K562 (cell line): ENCODE measurements at regions not wholly inside any gene's neighbourhood (a gene's known extent, or its start where the extent isn't known, plus 50 kb on each side); places are given as distances from the start of the nearest gene placed in this dataset.

ENCODE experiments used
- CC2D1A ChIP-seq: fragments of 450-650 bp; IDR thresholded peaks from 2 replicates; pipeline ENCODE4 v1.6.1; 2017; ENCODE audit warnings: mild to moderate bottlenecking
- SIN3A ChIP-seq, 2 experiments: fragments of 150-350 bp in 1 of 2; IDR thresholded peaks; 2 replicates each; pipeline ENCODE4 v1.6.1; 2011 to 2016; ENCODE audit warnings: borderline replicate concordance in 2 of 2, low read depth in 2 of 2, low read length in 2 of 2, mild to moderate bottlenecking in 2 of 2, moderate library complexity in 2 of 2; ENCODE audit not compliant: control insufficient read depth in 1 of 2
- TF ChIP-seq, protein P1 (sequence below), 3 experiments: IDR thresholded peaks in 2 of 3; conservative IDR thresholded peaks in 1 of 3; 2 replicates each; pipeline ENCODE4 v1.5.1; 2011 to 2012; ENCODE audit warnings: low read length in 3 of 3, mild to moderate bottlenecking in 3 of 3, control low read depth in 2 of 3, improper control_type of control experiment in 1 of 3, inconsistent platforms in 1 of 3, low read depth in 1 of 3, mixed read lengths in 1 of 3, moderate library complexity in 1 of 3; ENCODE audit not compliant: insufficient read depth in 2 of 3
- TF ChIP-seq, protein P2 (sequence below): fragments of 450-650 bp; IDR thresholded peaks from 2 replicates; pipeline ENCODE4 v1.6.1; 2016; ENCODE audit warnings: low read depth, mild to moderate bottlenecking, moderate library complexity

DNA sequence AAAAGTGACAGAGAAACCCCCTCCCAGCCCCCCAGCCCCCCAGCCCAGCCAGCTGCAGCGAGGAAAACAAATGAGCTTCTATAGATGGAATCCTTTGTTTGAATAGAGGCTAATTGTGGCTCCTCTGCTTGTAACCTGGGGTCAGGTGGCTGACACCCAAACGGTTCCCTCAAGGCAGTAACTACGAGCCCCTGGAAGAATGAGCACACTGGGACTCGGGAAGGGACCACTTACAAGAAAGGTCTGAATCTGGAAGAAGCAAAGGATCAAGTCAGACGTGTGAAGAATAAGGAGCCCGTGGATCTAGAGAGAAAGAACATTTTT is 108.7 kb upstream of the FUT8 start:
- no peak for TF ChIP-seq SIN3A (IDR thresholded peaks at IDR 0.05; ENCODE audit: borderline replicate concordance in 2 of 2, control insufficient read depth in 1 of 2, low read depth in 2 of 2, low read length in 2 of 2)
- TF ChIP-seq, protein P1, sequence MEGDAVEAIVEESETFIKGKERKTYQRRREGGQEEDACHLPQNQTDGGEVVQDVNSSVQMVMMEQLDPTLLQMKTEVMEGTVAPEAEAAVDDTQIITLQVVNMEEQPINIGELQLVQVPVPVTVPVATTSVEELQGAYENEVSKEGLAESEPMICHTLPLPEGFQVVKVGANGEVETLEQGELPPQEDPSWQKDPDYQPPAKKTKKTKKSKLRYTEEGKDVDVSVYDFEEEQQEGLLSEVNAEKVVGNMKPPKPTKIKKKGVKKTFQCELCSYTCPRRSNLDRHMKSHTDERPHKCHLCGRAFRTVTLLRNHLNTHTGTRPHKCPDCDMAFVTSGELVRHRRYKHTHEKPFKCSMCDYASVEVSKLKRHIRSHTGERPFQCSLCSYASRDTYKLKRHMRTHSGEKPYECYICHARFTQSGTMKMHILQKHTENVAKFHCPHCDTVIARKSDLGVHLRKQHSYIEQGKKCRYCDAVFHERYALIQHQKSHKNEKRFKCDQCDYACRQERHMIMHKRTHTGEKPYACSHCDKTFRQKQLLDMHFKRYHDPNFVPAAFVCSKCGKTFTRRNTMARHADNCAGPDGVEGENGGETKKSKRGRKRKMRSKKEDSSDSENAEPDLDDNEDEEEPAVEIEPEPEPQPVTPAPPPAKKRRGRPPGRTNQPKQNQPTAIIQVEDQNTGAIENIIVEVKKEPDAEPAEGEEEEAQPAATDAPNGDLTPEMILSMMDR (IDR thresholded peaks at IDR 0.05 in 2 of 3, conservative IDR thresholded peaks at IDR 0.05 in 1 of 3; ENCODE audit: insufficient read depth in 2 of 3, low read depth in 1 of 3, low read length in 3 of 3), result no peak
- no peak for TF ChIP-seq CC2D1A
- TF ChIP-seq, protein P2, sequence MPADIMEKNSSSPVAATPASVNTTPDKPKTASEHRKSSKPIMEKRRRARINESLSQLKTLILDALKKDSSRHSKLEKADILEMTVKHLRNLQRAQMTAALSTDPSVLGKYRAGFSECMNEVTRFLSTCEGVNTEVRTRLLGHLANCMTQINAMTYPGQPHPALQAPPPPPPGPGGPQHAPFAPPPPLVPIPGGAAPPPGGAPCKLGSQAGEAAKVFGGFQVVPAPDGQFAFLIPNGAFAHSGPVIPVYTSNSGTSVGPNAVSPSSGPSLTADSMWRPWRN, result no peak
